ENCODE measurements at regions not wholly inside any gene's neighbourhood (a gene's known extent, or its start where the extent isn't known, plus 50 kb on each side); places are given as distances from the start of the nearest gene placed in this dataset.
"Not testable (repeated sequence)": the region's sequence is repeated elsewhere in the genome, so short reads cannot be mapped to it uniquely, and the experiment has no call there.

- no peak for DNase-seq
Observed at GRCh38 chr2:446963-447530, 159.2 kb upstream of the ALKAL2 start.

GRCh38 chr2:446303-446874, 158.5 kb upstream of the ALKAL2 start:
- no peak for DNase-seq

GRCh38 chr2:445896-446295, 158.0 kb upstream of the ALKAL2 start:
- DNase-seq, result no peak

GRCh38 chr2:444937-445884, 157.3 kb upstream of the ALKAL2 start:
- peak in 1 of 2 donors; percentile 21 for DNase-seq

GRCh38 chr2:443741-444140, 155.8 kb upstream of the ALKAL2 start:
- DNase-seq, result no peak

- DNase-seq, result no peak
Observed at GRCh38 chr2:443216-443615, 155.3 kb upstream of the ALKAL2 start.

GRCh38 chr2:441258-442022, 153.5 kb upstream of the ALKAL2 start:
- DNase-seq, result no peak

- no peak for DNase-seq
Observed at GRCh38 chr2:440403-440740, 152.5 kb upstream of the ALKAL2 start.

- no peak for DNase-seq
Observed at GRCh38 chr2:439556-440402, 151.9 kb upstream of the ALKAL2 start.

GRCh38 chr2:439077-439476, 151.2 kb upstream of the ALKAL2 start:
- DNase-seq, result no peak

- peak; percentile 30 to 45 for DNase-seq
Observed at GRCh38 chr2:437756-438393, 150.0 kb upstream of the ALKAL2 start.

GRCh38 chr2:437180-437579, 149.3 kb upstream of the ALKAL2 start:
- no peak for DNase-seq

- DNase-seq, result no peak
Observed at GRCh38 chr2:436205-436604, 148.3 kb upstream of the ALKAL2 start.

- no peak for DNase-seq
Observed at GRCh38 chr2:434625-435024, 146.7 kb upstream of the ALKAL2 start.

- no peak for DNase-seq
Observed at GRCh38 chr2:433216-433615, 145.3 kb upstream of the ALKAL2 start.

GRCh38 chr2:430291-431040, 142.6 kb upstream of the ALKAL2 start:
- DNase-seq, result no peak

GRCh38 chr2:429575-430254, 141.8 kb upstream of the ALKAL2 start:
- DNase-seq, result no peak

GRCh38 chr2:429142-429541, 141.3 kb upstream of the ALKAL2 start:
- no peak for DNase-seq

- no peak for DNase-seq
Observed at GRCh38 chr2:428591-428990, 140.7 kb upstream of the ALKAL2 start.

- DNase-seq, result not testable (repeated sequence)
Observed at GRCh38 chr2:426696-427095, 138.8 kb upstream of the ALKAL2 start.

GRCh38 chr2:425947-426346, 138.1 kb upstream of the ALKAL2 start:
- no peak for DNase-seq

All from activated CD4-positive, alpha-beta T cell treated with anti-CD3 and anti-CD28 coated beads for 4 hours (primary cell).